ENCODE measurements at regions not wholly inside any gene's neighbourhood (a gene's known extent, or its start where the extent isn't known, plus 50 kb on each side); places are given as distances from the start of the nearest gene placed in this dataset.

GRCh38 chr1:182193908-182194550, 132.5 kb upstream of the ZNF648 start:
- DNase-seq (ENCODE audit: low spot score), result no peak

- no peak for DNase-seq (ENCODE audit: low spot score)
Measured at GRCh38 chr1:182192966-182193365, 131.5 kb upstream of the ZNF648 start.

GRCh38 chr1:182192215-182192614, 130.7 kb upstream of the ZNF648 start:
- no peak for DNase-seq (ENCODE audit: low spot score)

GRCh38 chr1:182191381-182192115, 130.0 kb upstream of the ZNF648 start:
- DNase-seq (ENCODE audit: low spot score), result no peak

- no peak for DNase-seq (ENCODE audit: low spot score)
Measured at GRCh38 chr1:182189535-182190066, 128.1 kb upstream of the ZNF648 start.

GRCh38 chr1:182186757-182187146, 125.2 kb upstream of the ZNF648 start:
- DNase-seq (ENCODE audit: low spot score), result no peak

- DNase-seq (ENCODE audit: low spot score), result no peak
Measured at GRCh38 chr1:182185842-182186756, 124.6 kb upstream of the ZNF648 start.

- DNase-seq (ENCODE audit: low spot score), result no peak
Measured at GRCh38 chr1:182185136-182185535, 123.6 kb upstream of the ZNF648 start.

GRCh38 chr1:182183606-182184005, 122.1 kb upstream of the ZNF648 start:
- DNase-seq (ENCODE audit: low spot score), result no peak

- DNase-seq (ENCODE audit: low spot score), result no peak
Measured at GRCh38 chr1:182182311-182182710, 120.8 kb upstream of the ZNF648 start.

GRCh38 chr1:182181167-182181572, 119.7 kb upstream of the ZNF648 start:
- DNase-seq (ENCODE audit: low spot score), result no peak

GRCh38 chr1:182175361-182175931, 113.9 kb upstream of the ZNF648 start:
- no peak for DNase-seq (ENCODE audit: low spot score)

GRCh38 chr1:182174513-182174855, 113.0 kb upstream of the ZNF648 start:
- DNase-seq (ENCODE audit: low spot score), result no peak

GRCh38 chr1:182173808-182174512, 112.4 kb upstream of the ZNF648 start:
- no peak for DNase-seq (ENCODE audit: low spot score)

GRCh38 chr1:182172699-182173098, 111.2 kb upstream of the ZNF648 start:
- no peak for DNase-seq (ENCODE audit: low spot score)

GRCh38 chr1:182170891-182171461, 109.5 kb upstream of the ZNF648 start:
- no peak for DNase-seq (ENCODE audit: low spot score)

- DNase-seq (ENCODE audit: low spot score), result no peak
Measured at GRCh38 chr1:182169203-182169602, 107.7 kb upstream of the ZNF648 start.

- DNase-seq (ENCODE audit: low spot score), result no peak
Measured at GRCh38 chr1:182166750-182167149, 105.2 kb upstream of the ZNF648 start.

- DNase-seq (ENCODE audit: low spot score), result no peak
Measured at GRCh38 chr1:182166321-182166720, 104.8 kb upstream of the ZNF648 start.

- DNase-seq (ENCODE audit: low spot score), result no peak
Measured at GRCh38 chr1:182164273-182164672, 102.8 kb upstream of the ZNF648 start.

- no peak for DNase-seq (ENCODE audit: low spot score)
Measured at GRCh38 chr1:182163821-182164223, 102.3 kb upstream of the ZNF648 start.
